Stimulated activated CD4-positive, alpha-beta T cell treated with anti-CD3 and anti-CD28 coated beads, TNF-alpha, amount 100 ng/mL, for 48 hours (primary cell): ENCODE measurements at regions not wholly inside any gene's neighbourhood (a gene's known extent, or its start where the extent isn't known, plus 50 kb on each side); places are given as distances from the start of the nearest gene placed in this dataset.

Experiments used
- DNase-seq, 3 donors: peaks; one replicate each; pipeline ENCODE4 v3.0.0-alpha.2; 2020; ENCODE audit warnings: low read depth in 3 of 3

DNA sequence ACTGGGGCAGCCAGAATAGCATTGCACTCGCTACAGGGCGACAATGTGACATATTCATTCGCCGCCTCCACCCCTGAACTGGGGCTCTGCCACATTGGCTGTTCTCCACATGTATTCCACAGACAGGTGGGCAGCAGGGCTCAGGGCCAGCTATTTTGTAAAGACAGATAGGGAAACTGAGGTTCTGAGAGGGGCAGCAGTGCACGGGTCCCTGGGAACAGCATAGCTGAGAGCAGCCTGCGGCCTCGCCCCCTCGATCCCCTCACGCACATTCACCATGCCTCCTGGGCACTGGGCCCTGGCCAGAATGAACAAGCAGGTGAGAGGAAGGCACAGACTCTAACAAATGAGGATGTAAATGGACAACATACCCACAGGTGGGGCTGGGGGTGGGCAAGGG, 75.0 kb upstream of the SPATA12 start:
- no peak for DNase-seq

DNA sequence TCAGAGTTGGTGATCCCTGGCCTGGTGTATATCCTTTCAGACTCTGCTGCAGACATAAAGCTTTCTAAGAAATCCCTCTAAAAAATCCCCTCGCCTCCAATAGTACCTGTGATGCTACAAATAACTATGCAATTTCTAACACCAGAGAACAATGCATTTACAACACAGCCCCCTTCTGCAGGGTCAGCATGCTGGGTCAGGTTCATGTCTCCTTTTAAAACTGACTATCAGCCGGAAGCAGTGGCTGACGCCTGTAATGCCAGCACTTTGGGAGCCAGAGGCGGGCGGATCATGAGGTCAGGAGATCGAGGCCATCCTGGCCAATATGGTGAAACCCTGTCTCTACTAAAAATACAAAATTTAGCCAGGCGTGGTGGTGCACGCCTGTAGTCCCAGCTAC, 77.0 kb upstream of the SPATA12 start:
- DNase-seq, result no peak

DNA sequence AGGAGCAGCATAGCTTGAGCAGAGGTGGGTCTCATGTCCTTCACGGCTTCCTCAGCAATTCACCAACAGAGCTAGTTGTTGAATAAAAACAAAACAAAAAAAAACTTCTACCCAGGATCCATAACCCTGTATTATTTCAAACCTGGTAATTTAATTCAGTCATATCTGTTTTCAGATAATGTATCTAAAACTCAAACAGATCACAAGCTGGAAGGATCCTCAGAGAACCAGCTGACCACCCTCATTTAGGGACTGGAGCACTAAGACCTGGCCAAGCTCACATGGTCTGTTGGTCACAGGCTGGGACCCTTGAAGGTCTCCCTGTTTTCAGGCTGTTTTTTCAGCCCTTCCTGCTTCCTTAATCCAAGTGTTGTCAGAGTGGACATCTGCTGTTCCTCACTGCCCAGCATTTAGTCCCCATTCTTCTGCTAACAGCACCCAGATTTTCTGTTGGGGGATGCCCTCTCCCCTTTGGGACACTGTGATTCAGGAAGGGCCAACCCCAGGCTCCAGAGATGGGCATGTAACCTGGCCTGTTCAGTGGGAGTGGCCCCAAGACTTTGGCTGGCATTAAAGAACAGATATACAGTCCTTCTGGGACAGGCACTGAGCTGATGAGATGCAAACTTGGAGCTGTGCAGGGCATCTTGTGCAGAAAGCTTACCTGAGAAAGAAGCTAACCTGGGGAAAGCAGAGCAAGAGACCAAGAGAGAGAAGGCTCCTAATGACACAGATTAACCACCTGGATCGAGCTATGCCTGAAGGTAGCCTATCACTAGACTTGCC, 78.8 kb upstream of the SPATA12 start:
- DNase-seq, result no peak

- DNase-seq, result peak; percentile 39 to 70 (median 55)
These were observed 79.6 kb upstream of the SPATA12 start for GRCh38 chr3:56980798-56981390.

- no peak for DNase-seq
These were observed 80.2 kb upstream of the SPATA12 start for GRCh38 chr3:56980243-56980642.

GRCh38 chr3:56979791-56980190, 80.7 kb upstream of the SPATA12 start:
- no peak for DNase-seq

DNA sequence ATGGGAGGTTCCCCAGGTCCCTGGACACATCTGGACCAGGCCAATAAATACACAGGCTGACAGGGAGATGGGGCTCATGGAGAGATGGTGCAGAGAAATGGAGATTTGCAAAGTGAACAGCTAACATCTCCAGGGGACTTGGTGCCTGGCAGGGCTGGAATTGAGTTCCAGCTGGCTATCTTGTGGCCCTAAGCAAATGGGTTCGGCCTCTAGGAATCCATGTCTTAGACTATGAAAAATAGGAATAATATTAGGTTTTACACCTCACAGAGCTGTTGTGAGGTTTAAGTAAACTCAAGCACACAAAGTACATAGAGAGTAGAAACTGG, 82.9 kb upstream of the SPATA12 start:
- no peak for DNase-seq

- no peak for DNase-seq
These were observed 83.6 kb upstream of the SPATA12 start for GRCh38 chr3:56976651-56977560.

GRCh38 chr3:56975567-56975966, 84.9 kb upstream of the SPATA12 start:
- DNase-seq, result no peak

- no peak for DNase-seq
These were observed 86.1 kb upstream of the SPATA12 start for GRCh38 chr3:56974247-56974930.

DNA sequence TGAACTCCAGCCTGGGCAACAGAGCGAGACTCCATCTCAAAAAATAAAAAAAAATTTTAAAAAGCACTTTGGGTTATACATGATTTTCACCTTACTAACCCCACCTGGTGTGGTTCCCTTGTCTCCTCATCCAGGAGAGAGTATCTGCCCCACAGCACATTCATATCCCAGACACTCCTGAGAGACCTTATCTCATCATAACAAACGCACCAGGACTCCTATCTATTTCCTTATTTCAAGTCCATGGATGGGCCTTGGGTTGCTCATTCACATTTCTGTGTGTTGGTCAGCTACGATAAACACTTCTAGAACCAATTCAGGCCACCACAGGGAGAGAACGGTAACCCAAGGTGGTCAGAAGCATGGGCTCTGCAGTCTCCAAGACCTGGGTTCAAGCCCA, 88.6 kb upstream of the SPATA12 start:
- DNase-seq, result no peak

GRCh38 chr3:56971261-56971660, 89.2 kb upstream of the SPATA12 start:
- DNase-seq, result no peak

DNA sequence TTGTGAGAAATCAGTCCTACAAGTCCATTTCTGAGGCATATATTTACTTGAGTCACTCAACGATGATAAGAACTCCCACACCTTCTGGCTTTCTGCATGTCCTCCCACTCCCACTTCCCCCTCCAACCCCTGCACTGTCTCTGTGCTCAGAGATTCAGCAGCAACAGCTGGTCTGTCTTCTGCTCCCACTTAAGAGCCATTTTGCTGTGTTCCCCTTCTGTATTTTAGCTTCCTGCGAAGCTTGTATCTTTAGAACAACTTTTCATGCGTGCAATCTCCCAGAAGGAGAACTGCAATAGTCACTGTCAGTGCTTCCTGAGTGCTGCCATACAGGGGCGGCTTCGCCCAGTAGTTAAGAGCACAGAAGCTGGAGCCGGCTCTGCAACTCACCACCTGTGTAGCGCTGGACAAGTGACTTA, 90.0 kb upstream of the SPATA12 start:
- no peak for DNase-seq

DNA sequence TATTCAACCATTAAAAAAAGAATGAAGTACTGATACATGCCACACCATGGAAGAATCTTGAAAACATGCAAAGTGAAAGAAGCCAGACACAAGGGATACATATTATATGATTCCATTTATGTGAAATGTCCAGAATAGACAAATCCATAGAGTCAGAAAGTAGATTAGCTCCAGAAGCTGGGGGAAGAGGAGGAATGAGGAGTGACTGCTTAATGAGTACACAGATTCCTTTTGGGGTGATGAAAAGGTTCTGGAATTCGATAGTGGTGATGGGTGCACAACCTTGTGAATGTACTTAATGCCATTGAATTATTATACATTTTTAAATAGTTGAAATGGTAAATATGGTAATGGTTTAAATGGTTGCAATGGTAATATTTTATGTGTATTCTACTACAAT, 90.6 kb upstream of the SPATA12 start:
- no peak for DNase-seq

DNA sequence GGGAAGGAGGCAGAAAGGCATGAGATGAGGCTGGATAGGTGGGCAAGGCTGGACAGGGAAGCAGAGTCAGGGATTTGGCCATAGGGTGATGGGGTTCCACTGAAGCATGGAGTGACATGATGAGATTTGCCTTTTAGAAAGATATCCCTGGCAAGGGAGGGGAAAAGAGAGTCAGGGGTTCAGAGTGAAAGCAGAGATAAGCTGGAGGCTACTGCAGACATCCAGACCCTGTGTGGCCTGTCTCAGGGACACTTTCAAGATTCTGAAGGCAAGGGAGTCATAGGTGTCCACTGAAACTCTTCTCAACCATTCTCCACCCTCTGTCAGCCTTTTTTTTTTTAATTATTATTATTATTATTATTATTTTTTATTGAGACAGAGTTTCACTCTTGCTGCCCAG, 94.0 kb upstream of the SPATA12 start:
- no peak for DNase-seq

GRCh38 chr3:56966104-56966503, 94.4 kb upstream of the SPATA12 start:
- DNase-seq, result no peak

- no peak for DNase-seq
These were observed 97.5 kb upstream of the SPATA12 start for GRCh38 chr3:56962922-56963321.

GRCh38 chr3:56962206-56962605, 98.3 kb upstream of the SPATA12 start:
- no peak for DNase-seq

GRCh38 chr3:56960234-56960917, 100.1 kb upstream of the SPATA12 start:
- no peak for DNase-seq

GRCh38 chr3:56958879-56959278, 101.6 kb upstream of the SPATA12 start:
- DNase-seq, result no peak

DNA sequence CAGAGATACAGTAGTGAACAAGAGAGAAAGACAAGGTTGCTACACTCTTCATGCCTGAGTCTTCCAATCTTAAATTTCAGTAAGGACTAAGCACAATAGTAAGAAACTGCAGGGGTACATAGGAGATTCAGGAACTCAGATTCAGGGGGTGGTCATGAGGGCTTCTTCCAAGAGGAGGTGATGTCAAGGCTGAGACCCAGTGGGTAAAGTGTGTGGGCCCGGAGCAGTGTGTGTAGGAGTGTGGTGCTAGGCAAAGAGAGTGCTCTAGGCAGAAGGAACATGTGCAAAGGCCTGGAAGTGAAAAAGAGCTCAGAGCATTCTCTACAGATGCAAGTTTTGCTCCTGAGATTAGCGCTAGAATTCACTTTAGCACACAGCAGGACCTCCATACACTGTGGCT, 102.9 kb upstream of the SPATA12 start:
- DNase-seq, result no peak

GRCh38 chr3:56956906-56957305, 103.6 kb upstream of the SPATA12 start:
- no peak for DNase-seq
